ENCODE measurements at regions not wholly inside any gene's neighbourhood (a gene's known extent, or its start where the extent isn't known, plus 50 kb on each side); places are given as distances from the start of the nearest gene placed in this dataset.
"Not testable (repeated sequence)": the region's sequence is repeated elsewhere in the genome, so short reads cannot be mapped to it uniquely, and the experiment has no call there.

GRCh38 chr10:30196559-30196958 lies 137.2 kb upstream of the JCAD start:
- DNase-seq: not testable (repeated sequence)

- no peak for DNase-seq
Measured at GRCh38 chr10:30192846-30193608, 133.6 kb upstream of the JCAD start.

- DNase-seq: no peak
Measured at GRCh38 chr10:30190577-30191552, 131.5 kb upstream of the JCAD start.

- no peak for DNase-seq
Measured at GRCh38 chr10:30189238-30189580, 129.8 kb upstream of the JCAD start.

- DNase-seq: no peak
Measured at GRCh38 chr10:30188556-30189237, 129.3 kb upstream of the JCAD start.

GRCh38 chr10:30188101-30188500 lies 128.7 kb upstream of the JCAD start:
- no peak for DNase-seq

GRCh38 chr10:30187010-30187409 lies 127.6 kb upstream of the JCAD start:
- no peak for DNase-seq

- no peak for DNase-seq
Measured at GRCh38 chr10:30186371-30186875, 127.0 kb upstream of the JCAD start.

- DNase-seq: no peak
Measured at GRCh38 chr10:30185916-30186315, 126.5 kb upstream of the JCAD start.

- no peak for DNase-seq
Measured at GRCh38 chr10:30185341-30185740, 126.0 kb upstream of the JCAD start.

- DNase-seq: no peak
Measured at GRCh38 chr10:30184397-30185033, 125.1 kb upstream of the JCAD start.

- no peak for DNase-seq
Measured at GRCh38 chr10:30183055-30183402, 123.6 kb upstream of the JCAD start.

GRCh38 chr10:30182191-30183054 lies 123.0 kb upstream of the JCAD start:
- DNase-seq: no peak

GRCh38 chr10:30178356-30178964 lies 119.1 kb upstream of the JCAD start:
- DNase-seq: no peak

GRCh38 chr10:30176776-30177533 lies 117.6 kb upstream of the JCAD start:
- no peak for DNase-seq

GRCh38 chr10:30176182-30176581 lies 116.8 kb upstream of the JCAD start:
- DNase-seq: no peak

- DNase-seq: no peak
Measured at GRCh38 chr10:30172673-30173072, 113.3 kb upstream of the JCAD start.

GRCh38 chr10:30172091-30172490 lies 112.7 kb upstream of the JCAD start:
- DNase-seq: no peak

- DNase-seq: no peak
Measured at GRCh38 chr10:30171601-30172000, 112.2 kb upstream of the JCAD start.

GRCh38 chr10:30170814-30171213 lies 111.4 kb upstream of the JCAD start:
- DNase-seq: no peak

GRCh38 chr10:30170146-30170545 lies 110.8 kb upstream of the JCAD start:
- no peak for DNase-seq
